ENCODE measurements at regions not wholly inside any gene's neighbourhood (a gene's known extent, or its start where the extent isn't known, plus 50 kb on each side); places are given as distances from the start of the nearest gene placed in this dataset.
"Not testable (repeated sequence)": the region's sequence is repeated elsewhere in the genome, so short reads cannot be mapped to it uniquely, and the experiment has no call there.

DNA sequence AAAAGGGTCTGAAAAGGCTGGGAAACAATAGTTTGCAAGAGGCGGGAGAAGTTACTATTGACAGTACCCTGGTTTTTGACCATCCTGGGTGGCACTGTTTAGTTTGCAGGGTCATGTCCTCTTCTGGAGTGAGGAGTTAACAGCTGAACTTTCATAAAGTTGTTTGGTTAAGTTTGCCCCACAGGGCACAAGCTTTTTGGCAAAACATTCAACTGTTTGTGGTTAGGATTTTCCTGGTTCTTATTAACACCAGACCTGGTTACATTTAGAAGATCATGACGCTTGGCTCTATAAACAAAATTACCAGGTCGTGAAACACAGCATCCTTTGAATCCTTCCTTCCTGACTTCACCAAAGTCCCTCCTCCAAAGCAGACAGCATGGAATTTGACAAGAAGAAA is 106.1 kb downstream of the RIN2 start:
- H3K27ac Mint-ChIP-seq = no peak overlapping the region
- POLR2A ChIA-PET = no interaction called here

DNA sequence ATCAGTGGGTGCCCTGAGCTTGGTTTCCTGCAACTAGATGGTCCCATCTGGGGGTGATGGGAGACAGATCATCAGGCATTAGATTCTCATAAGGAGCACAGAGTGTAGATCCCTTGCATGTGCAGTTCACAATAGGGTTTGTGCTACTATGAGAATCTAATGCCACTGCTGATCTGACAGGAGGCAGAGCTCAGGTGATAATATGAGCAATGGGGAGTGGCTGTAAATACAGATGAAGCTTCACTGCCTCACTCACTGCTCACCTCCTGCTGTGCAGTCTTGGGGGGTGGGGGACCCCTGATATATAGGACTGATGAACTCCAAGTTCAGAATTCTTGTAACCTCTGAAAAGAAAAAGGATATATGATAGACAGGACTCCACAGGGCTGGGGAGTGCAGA is 108.0 kb downstream of the RIN2 start:
- Mint-ChIP-seq H3K4me1 (no peaks in the 10 kb centered on the region), H3K27me3 (peaks cover 9% of the 10 kb centered on the region), H3K27ac (no peak overlapping the region), H3K4me3 (no peak overlapping the region), H3K9me3 (peaks cover 5% of the 10 kb centered on the region), H3K36me3 (ENCODE audit: low read depth) (no peaks in the 10 kb centered on the region)
- no peak for DNase-seq
- ChIA-PET CTCF (no interaction called here), POLR2A (no interaction called here)

More for the DNA sequence above, 106.1 kb downstream of the RIN2 start:
- no peaks in the 10 kb centered on the region for H3K4me1 Mint-ChIP-seq
- no peaks in the 10 kb centered on the region for H3K36me3 Mint-ChIP-seq (ENCODE audit: low read depth)
- CTCF ChIA-PET = no interaction called here
- H3K27me3 Mint-ChIP-seq = peaks cover 9% of the 10 kb centered on the region
- H3K4me3 Mint-ChIP-seq = no peak overlapping the region
- peaks cover 5% of the 10 kb centered on the region for H3K9me3 Mint-ChIP-seq
- no peak for DNase-seq

- DNase-seq = no peak
- H3K27ac Mint-ChIP-seq = no peak overlapping the region
- peaks cover 5% of the 10 kb centered on the region for H3K27me3 Mint-ChIP-seq
- CTCF ChIA-PET = no interaction called here
- H3K4me1 Mint-ChIP-seq = no peaks in the 10 kb centered on the region
- H3K4me3 Mint-ChIP-seq = no peak overlapping the region
- H3K36me3 Mint-ChIP-seq (ENCODE audit: low read depth) = no peaks in the 10 kb centered on the region
- POLR2A ChIA-PET = no interaction called here
- H3K9me3 Mint-ChIP-seq = no peaks in the 10 kb centered on the region
Measured at GRCh38 chr20:19867074-19867473, 109.0 kb downstream of the RIN2 start.

DNA sequence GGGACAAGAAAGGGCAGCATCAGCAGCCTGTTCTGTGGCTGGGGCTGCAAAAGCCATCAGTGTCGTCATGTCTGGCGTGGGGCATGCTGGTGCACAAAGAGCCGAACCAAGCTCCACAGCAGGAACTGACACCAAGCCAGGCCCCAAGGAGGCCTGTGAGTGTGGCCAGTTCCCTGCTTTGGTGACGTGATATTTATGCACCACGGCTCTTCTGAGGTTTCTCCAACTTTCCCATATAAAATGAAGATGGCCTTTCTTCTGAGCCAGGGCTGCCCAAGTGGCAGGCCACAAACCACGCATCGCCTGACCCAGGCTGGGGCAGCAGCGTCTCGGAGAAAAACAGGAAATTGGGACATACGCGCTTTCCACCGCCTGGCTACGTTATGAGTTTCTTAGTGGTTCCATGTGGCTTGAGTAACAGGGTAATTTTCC is 109.9 kb downstream of the RIN2 start:
- Mint-ChIP-seq H3K27ac (no peak overlapping the region), H3K27me3 (peaks cover 5% of the 10 kb centered on the region), H3K36me3 (ENCODE audit: low read depth) (no peaks in the 10 kb centered on the region), H3K9me3 (no peaks in the 10 kb centered on the region), H3K4me1 (no peaks in the 10 kb centered on the region), H3K4me3 (no peak overlapping the region)
- ChIA-PET POLR2A (no interaction called here), CTCF (no interaction called here)
- no peak for DNase-seq

- Mint-ChIP-seq H3K4me3 (no peak overlapping the region), H3K9me3 (no peaks in the 10 kb centered on the region), H3K27me3 (peaks cover 5% of the 10 kb centered on the region), H3K27ac (no peak overlapping the region), H3K36me3 (ENCODE audit: low read depth) (no peaks in the 10 kb centered on the region), H3K4me1 (no peaks in the 10 kb centered on the region)
- no peak for DNase-seq
- ChIA-PET POLR2A (no interaction called here), CTCF (no interaction called here)
Measured at GRCh38 chr20:19868441-19868840, 110.4 kb downstream of the RIN2 start.

DNA sequence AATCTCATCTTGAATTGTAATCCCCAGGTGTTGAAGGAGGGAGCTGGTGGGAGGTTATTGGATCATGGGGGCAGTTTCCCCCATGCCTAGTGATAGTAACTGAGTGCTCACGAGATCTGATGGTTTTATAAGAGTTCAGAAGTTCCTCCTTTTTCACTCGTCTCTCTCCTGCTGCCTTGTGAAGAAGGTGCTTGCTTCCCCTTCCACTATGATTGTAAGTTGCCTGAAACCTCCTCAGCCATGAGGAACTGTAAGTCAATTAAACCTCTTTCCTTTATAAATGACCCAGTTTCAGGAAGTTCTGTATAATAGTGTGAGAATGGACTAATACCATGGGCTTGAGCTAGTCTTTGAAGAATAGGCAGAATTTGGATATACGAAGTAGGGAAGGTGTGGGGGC is 113.9 kb downstream of the RIN2 start:
- Mint-ChIP-seq H3K27me3 (peaks cover 3% of the 10 kb centered on the region), H3K27ac (no peak overlapping the region), H3K36me3 (ENCODE audit: low read depth) (no peaks in the 10 kb centered on the region), H3K4me1 (no peaks in the 10 kb centered on the region), H3K9me3 (no peaks in the 10 kb centered on the region), H3K4me3 (no peak overlapping the region)
- ChIA-PET CTCF (no interaction called here), POLR2A (no interaction called here)
- DNase-seq = no peak

- H3K36me3 Mint-ChIP-seq (ENCODE audit: low read depth) = no peaks in the 10 kb centered on the region
- CTCF ChIA-PET = interaction anchor here (0.7 kb wide), 1 partner anchor 39 kb away, joined by 3 read pairs; no protein-coding TSS in a partner anchor
Measured at GRCh38 chr20:19874040-19874727, 116.1 kb downstream of the RIN2 start.

GRCh38 chr20:19875376-19876221 is 117.5 kb downstream of the RIN2 start:
- POLR2A ChIA-PET = no interaction called here
- Mint-ChIP-seq H3K27ac (no peak overlapping the region), H3K4me1 (no peaks in the 10 kb centered on the region), H3K9me3 (no peaks in the 10 kb centered on the region), H3K4me3 (no peak overlapping the region), H3K27me3 (no peaks in the 10 kb centered on the region), H3K36me3 (ENCODE audit: low read depth) (no peaks in the 10 kb centered on the region)
- CTCF ChIA-PET = no interaction called here
- DNase-seq = no peak

More at GRCh38 chr20:19874040-19874727, 116.1 kb downstream of the RIN2 start:
- Mint-ChIP-seq H3K27ac (no peak overlapping the region), H3K4me3 (no peak overlapping the region), H3K9me3 (no peaks in the 10 kb centered on the region), H3K4me1 (no peaks in the 10 kb centered on the region), H3K27me3 (no peaks in the 10 kb centered on the region)
- POLR2A ChIA-PET = no interaction called here
- DNase-seq = no peak

- ChIA-PET CTCF (no interaction called here), POLR2A (no interaction called here)
- H3K27me3 Mint-ChIP-seq = no peaks in the 10 kb centered on the region
- no peaks in the 10 kb centered on the region for H3K4me1 Mint-ChIP-seq
- no peak for DNase-seq
- H3K27ac Mint-ChIP-seq = no peak overlapping the region
- H3K36me3 Mint-ChIP-seq (ENCODE audit: low read depth) = no peaks in the 10 kb centered on the region
- H3K4me3 Mint-ChIP-seq = no peak overlapping the region
- no peaks in the 10 kb centered on the region for H3K9me3 Mint-ChIP-seq
Measured at GRCh38 chr20:19876828-19877460, 118.9 kb downstream of the RIN2 start.

DNA sequence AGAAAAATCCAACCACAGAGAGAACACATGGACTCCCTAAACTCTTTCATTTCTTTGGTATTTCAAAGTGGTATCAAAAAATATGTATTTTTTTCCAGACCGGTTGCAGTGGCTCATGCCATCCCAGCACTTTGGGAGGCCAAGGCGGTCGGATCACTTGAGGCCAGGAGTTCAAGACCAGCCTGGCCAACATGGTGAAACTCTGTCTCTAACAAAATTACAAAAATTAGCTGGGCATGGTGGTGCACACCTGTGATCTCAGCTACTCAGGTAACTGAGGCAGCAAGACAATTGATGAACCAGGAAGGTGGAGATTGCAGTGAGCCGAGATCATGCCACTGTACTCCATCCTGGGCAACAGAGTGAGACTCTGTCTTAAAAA is 121.8 kb downstream of the RIN2 start:
- H3K4me1 Mint-ChIP-seq, CTCF ChIA-PET: not testable (repeated sequence)

DNA sequence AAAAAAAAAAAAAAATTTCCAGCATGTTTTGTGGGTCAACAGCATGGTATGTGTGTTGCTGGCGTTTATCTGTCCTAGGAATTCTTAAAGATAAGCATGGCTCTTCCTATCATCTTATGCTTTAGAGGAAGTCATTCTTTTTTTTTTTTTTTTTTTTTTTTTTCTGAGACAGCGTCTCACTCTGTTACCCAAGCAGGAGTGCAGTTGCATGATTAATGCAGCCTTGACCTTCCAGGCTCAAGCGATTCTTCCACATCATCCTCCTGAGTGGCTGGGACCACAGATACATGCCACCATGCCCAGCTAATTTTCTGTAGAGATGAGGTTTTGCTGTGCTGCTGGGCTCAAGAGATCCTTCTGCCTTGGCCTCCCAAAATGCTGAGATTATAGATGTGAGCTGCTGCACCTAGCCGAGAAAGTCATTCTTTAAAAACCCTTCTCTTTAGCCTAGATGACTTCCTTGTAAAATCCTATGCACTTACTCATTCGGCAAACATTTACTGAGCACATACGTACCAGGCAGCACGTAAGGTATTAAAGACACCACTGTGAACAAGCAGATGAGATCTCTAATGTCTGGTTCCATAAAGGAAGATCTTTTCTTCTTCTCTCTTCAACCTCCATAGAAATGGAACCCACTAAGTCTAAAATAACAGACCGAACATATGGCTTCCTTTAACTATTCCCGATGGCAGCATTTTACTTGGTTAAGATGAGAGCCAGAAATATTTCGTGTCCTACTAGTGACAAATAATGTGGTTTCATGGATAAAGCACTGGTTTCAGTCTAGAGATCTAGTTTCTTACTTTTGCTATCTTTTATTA is 122.4 kb downstream of the RIN2 start:
- H3K9me3 Mint-ChIP-seq = no peaks in the 10 kb centered on the region
- H3K36me3 Mint-ChIP-seq (ENCODE audit: low read depth) = no peaks in the 10 kb centered on the region
- H3K27ac Mint-ChIP-seq = no peak overlapping the region
- H3K27me3 Mint-ChIP-seq = no peaks in the 10 kb centered on the region
- H3K4me1 Mint-ChIP-seq = no peaks in the 10 kb centered on the region
- ChIA-PET CTCF (no interaction called here), POLR2A (no interaction called here)
- no peak for DNase-seq
- no peak overlapping the region for H3K4me3 Mint-ChIP-seq

More for the DNA sequence above, 121.8 kb downstream of the RIN2 start:
- H3K4me3 Mint-ChIP-seq; H3K9me3 Mint-ChIP-seq; H3K27me3 Mint-ChIP-seq; DNase-seq; POLR2A ChIA-PET; H3K36me3 Mint-ChIP-seq (ENCODE audit: low read depth); H3K27ac Mint-ChIP-seq: not testable (repeated sequence)

DNA sequence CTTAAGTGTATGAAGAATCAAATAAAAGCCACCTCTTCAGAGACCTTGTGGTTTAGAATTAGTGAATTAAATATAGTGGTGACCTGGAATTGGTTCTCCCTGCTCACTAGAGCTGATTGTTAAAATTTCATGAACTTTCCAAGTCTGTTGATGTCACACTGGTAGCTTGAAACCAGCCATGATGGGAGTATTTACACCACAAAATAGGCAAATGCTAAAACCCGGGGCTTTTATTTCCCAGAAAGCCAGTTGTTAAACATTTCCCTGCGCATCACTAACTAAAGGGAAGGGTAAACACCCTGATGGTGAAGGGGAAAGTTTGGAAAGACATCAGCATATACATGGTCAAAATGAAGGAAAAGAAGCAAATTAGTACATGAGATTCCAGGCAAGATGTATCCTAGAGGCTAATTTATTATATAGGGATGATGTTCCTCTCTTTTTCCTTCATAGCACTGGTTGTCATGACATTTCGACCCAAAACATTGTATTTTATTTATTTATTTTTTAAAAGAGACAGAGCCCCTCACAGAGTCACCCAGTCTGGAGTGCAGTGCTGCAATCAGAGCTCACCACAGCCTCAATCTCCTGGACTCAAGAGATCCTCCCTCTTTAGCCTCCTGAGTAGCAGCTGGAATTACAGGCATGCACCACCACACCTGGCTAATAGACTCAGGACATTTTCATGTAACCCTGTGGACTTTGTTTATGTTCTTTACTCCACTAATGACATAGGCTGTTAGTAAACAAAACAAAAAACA is 123.2 kb downstream of the RIN2 start:
- POLR2A ChIA-PET = no interaction called here
- H3K27me3 Mint-ChIP-seq = no peaks in the 10 kb centered on the region

More for the DNA sequence above, 123.2 kb downstream of the RIN2 start:
- Mint-ChIP-seq H3K4me3 (no peak overlapping the region), H3K9me3 (no peaks in the 10 kb centered on the region), H3K27ac (no peak overlapping the region), H3K36me3 (ENCODE audit: low read depth) (no peaks in the 10 kb centered on the region), H3K4me1 (no peaks in the 10 kb centered on the region)
- CTCF ChIA-PET = no interaction called here
- DNase-seq = no peak
